Inflammatory macrophage (primary cell): ENCODE measurements at regions not wholly inside any gene's neighbourhood (a gene's known extent, or its start where the extent isn't known, plus 50 kb on each side); places are given as distances from the start of the nearest gene placed in this dataset.

Experiments used
- DNase-seq, 2 donors: peaks; one replicate each; pipeline ENCODE4 v3.0.0-alpha.2; 2020 to 2022

GRCh38 chr2:425947-426346 is 138.1 kb upstream of the ALKAL2 start:
- DNase-seq = no peak

GRCh38 chr2:425243-425642 is 137.4 kb upstream of the ALKAL2 start:
- DNase-seq = no peak

GRCh38 chr2:424306-425171 is 136.6 kb upstream of the ALKAL2 start:
- no peak for DNase-seq

GRCh38 chr2:423479-423878 is 135.6 kb upstream of the ALKAL2 start:
- DNase-seq = no peak

GRCh38 chr2:422676-423435 is 135.0 kb upstream of the ALKAL2 start:
- DNase-seq = no peak

- no peak for DNase-seq
These were observed 133.5 kb upstream of the ALKAL2 start for GRCh38 chr2:421406-421805.

DNA sequence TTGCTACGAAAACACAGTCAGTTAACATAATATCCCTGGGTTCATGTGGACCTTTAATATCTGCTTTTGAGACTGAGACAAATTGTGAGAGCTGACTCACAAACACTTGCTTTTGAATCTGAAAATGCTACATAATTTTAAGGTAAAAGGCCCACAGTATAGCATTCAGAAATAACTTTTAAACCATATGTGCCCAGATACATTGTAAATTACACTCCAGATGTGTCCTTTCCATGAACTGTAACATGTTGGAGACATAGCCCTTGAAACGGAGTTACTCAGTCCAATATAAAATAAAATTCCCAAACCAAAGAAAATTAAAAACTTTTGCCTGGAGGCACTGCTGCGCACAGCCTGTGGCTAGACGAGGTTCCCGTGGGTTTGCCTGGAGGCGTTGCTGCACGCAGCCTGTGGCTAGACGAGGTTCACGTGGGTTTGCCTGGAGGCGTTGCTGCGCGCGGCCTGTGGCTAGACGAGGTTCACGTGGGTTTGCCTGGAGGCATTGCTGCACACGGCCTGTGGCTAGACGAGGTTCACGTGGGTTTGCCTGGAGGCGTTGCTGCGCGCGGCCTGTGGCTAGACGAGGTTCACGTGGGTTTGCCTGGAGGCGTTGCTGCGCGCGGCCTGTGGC is 131.9 kb upstream of the ALKAL2 start:
- DNase-seq = no peak

- DNase-seq = no peak
These were observed 129.8 kb upstream of the ALKAL2 start for GRCh38 chr2:417662-418061.

DNA sequence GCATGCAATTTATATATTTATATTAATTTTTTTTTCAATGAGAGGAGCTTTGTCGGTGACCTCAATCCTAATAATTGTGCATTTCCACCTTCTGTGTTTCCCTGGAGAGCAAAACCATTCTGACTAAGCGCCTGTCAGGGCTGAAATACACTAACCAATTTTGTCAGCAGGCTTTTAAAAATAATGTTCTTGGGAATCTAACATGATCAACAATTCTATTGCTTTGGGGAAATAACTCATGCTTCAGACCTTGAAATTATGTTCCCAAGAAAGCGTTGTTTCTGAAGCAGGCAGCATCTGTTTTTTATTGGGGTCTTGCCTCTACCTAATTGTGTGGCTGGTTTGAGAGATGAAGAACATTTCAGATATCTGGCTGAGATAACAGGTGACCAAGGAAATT is 129.1 kb upstream of the ALKAL2 start:
- DNase-seq = no peak

DNA sequence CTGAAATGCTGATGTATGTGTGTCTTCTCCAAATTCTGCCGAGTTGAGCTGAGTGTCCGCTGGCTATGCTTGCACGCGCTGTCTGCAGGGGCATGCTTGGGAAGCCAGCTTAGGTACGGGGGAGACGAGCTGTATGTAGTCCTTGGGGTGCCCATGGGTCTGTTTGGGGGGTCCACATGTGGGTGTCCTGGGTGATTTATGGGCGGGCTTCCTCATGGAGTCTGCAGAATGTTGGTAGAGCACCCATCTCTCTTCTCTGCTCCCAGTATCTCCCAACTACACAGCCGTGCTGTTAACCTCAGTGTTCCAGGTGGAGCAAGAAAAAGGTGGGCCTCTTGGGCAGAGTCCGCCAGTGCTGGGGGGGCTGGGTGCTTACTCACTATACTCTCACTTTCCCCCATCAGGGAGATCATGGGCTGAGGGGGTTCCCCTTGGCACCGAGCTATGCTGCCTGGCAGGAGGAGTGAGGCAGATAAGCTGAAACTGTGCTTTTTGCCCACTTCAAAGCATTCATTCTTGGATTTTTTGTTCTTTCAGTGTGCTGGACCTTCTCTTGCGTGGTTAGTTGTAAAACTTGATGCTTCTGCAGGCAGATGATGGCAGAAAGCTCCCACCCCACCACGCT is 128.2 kb upstream of the ALKAL2 start:
- DNase-seq = no peak

GRCh38 chr2:409523-409922 is 121.6 kb upstream of the ALKAL2 start:
- DNase-seq = no peak

GRCh38 chr2:407630-408029 is 119.7 kb upstream of the ALKAL2 start:
- DNase-seq = no peak

- no peak for DNase-seq
These were observed 119.0 kb upstream of the ALKAL2 start for GRCh38 chr2:406876-407275.

DNA sequence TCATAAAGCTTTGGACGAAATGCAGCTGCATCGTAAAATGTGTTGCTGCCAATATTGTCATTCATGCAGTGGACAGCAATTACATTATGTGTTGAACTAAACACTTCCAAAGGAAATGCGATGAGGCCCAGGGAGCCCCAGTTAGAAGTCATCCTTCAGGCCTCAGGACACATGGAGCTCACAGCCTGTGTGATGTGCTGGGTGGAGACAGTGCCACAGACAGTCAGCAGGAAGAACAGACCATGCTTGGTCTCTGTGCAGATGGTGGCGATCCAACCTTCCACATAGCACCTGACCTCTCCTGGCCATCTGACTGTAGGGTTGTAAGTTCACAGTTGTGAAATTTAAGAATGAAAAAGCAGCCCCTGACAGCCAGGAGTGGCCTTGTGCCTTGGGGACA is 118.3 kb upstream of the ALKAL2 start:
- no peak for DNase-seq

DNA sequence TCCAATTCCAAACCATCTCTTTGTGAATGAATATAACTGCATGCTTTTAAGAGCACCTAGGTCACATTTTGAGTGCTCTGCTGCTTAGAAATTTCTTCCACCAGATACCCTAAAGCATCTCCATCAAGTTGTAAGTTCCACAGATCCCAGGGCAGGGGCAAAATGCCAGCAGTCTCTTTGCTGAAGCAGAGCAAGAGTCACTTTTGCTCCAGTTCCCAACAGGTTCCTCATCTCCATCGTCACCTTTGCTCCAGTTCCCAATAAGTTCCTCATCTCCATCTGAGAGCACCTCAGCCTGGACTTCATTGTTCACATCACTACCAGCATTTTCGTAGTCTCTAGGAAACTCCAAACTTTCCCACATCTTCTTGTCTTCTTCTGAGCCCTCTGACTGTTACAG is 116.7 kb upstream of the ALKAL2 start:
- no peak for DNase-seq

DNA sequence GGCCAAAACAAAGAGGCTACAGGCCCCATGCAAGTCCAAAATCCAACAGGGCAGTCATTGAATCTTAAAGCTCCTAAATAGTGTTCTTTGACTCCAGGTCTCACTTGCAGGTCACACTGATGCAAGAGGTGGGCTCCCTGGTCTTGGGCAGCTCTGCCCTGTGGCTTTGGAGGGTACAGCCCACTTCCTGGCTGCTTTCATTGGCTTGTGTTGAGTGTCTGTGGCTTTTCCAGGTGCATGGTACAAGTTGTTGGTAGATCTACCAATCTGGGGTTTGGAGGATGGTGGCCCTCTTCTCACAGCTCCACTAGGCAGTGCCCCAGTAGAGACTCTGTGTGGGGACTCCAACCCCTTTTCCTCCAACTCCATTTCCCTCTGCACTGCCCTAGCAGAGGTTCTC is 115.8 kb upstream of the ALKAL2 start:
- DNase-seq = no peak

DNA sequence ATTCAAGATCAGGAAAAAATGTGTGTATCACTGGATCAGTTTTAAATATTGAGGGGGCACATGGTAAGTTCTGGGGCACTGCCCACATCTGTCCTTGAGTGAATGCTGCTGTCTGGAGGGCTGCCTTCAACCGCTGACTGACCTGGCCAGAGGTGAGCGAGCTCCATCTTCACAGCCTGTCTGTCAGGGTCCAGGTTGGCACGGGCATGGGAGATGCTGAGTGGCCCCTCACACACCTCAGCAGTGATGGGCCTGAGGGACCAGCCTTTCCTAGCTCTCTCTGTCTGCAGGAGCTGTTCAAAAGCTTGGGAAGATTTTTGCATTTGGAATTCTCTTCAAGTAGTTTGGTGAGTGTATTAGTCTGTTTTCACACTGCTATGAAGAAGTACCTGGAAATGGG is 114.8 kb upstream of the ALKAL2 start:
- no peak for DNase-seq

- no peak for DNase-seq
These were observed 114.3 kb upstream of the ALKAL2 start for GRCh38 chr2:402206-402605.

GRCh38 chr2:401019-401679 is 113.3 kb upstream of the ALKAL2 start:
- no peak for DNase-seq

GRCh38 chr2:397926-398325 is 110.0 kb upstream of the ALKAL2 start:
- DNase-seq = no peak

- DNase-seq = no peak
These were observed 109.6 kb upstream of the ALKAL2 start for GRCh38 chr2:397521-397920.

GRCh38 chr2:396903-397302 is 109.0 kb upstream of the ALKAL2 start:
- DNase-seq = no peak

GRCh38 chr2:395886-396285 is 108.0 kb upstream of the ALKAL2 start:
- DNase-seq = no peak
